ENCODE measurements at regions not wholly inside any gene's neighbourhood (a gene's known extent, or its start where the extent isn't known, plus 50 kb on each side); places are given as distances from the start of the nearest gene placed in this dataset.

GRCh38 chr10:4313051-4313450 lies 513.0 kb upstream of the AKR1E2 start:
- no peak for DNase-seq

GRCh38 chr10:4312051-4312835 lies 513.8 kb upstream of the AKR1E2 start:
- H3K27ac Mint-ChIP-seq, result no peak overlapping the region
- H3K9me3 Mint-ChIP-seq, result peaks cover 0 to 7% of the 10 kb centered on the region in 2 donors
- no peak for DNase-seq
- H3K4me3 Mint-ChIP-seq, result no peak overlapping the region
- H3K4me1 Mint-ChIP-seq, result no peaks in the 10 kb centered on the region
- peaks cover 8% of the 10 kb centered on the region for H3K27me3 Mint-ChIP-seq
- no peak for ATAC-seq

More at GRCh38 chr10:4313051-4313450, 513.0 kb upstream of the AKR1E2 start:
- Mint-ChIP-seq H3K4me3 (no peak overlapping the region), H3K4me1 (no peaks in the 10 kb centered on the region), H3K27me3 (peaks cover 8% of the 10 kb centered on the region), H3K27ac (no peak overlapping the region), H3K9me3 (peaks cover 0 to 7% of the 10 kb centered on the region in 2 donors)
- no peak for ATAC-seq

- Mint-ChIP-seq H3K4me1 (no peaks in the 10 kb centered on the region), H3K9me3 (peaks cover 0 to 7% of the 10 kb centered on the region in 2 donors), H3K27ac (no peak overlapping the region), H3K4me3 (no peak overlapping the region), H3K27me3 (peaks cover 8% of the 10 kb centered on the region)
- no peak for DNase-seq
- no peak for ATAC-seq
Observed at GRCh38 chr10:4310172-4310571, 515.8 kb upstream of the AKR1E2 start.

- Mint-ChIP-seq H3K9me3 (peaks cover 0 to 7% of the 10 kb centered on the region in 2 donors), H3K27me3 (peaks cover 17% of the 10 kb centered on the region), H3K4me3 (no peak overlapping the region), H3K4me1 (no peaks in the 10 kb centered on the region), H3K27ac (no peak overlapping the region)
- no peak for DNase-seq
- no peak for ATAC-seq
Observed at GRCh38 chr10:4307910-4308309, 518.1 kb upstream of the AKR1E2 start.

GRCh38 chr10:4306871-4307270 lies 519.1 kb upstream of the AKR1E2 start:
- DNase-seq (no peak), ATAC-seq (no peak)
- Mint-ChIP-seq H3K4me1 (no peaks in the 10 kb centered on the region), H3K27ac (no peak overlapping the region), H3K27me3 (peaks cover 17% of the 10 kb centered on the region), H3K9me3 (peaks cover 0 to 7% of the 10 kb centered on the region in 2 donors), H3K4me3 (no peak overlapping the region)

GRCh38 chr10:4303045-4303444 lies 518.0 kb upstream of the KLF6 start:
- Mint-ChIP-seq H3K9me3 (no peaks in the 10 kb centered on the region), H3K4me3 (no peak overlapping the region), H3K27ac (no peak overlapping the region), H3K4me1 (no peaks in the 10 kb centered on the region), H3K27me3 (peaks cover 8% of the 10 kb centered on the region)
- no peak for DNase-seq
- ATAC-seq, result no peak

- Mint-ChIP-seq H3K9me3 (no peaks in the 10 kb centered on the region), H3K27me3 (peaks cover 8% of the 10 kb centered on the region), H3K4me3 (no peak overlapping the region), H3K27ac (no peak overlapping the region), H3K4me1 (no peaks in the 10 kb centered on the region)
- ATAC-seq (no peak), DNase-seq (no peak)
Observed at GRCh38 chr10:4301291-4302045, 516.5 kb upstream of the KLF6 start.

- DNase-seq (no peak), ATAC-seq (no peak)
- H3K9me3 Mint-ChIP-seq, result no peaks in the 10 kb centered on the region
- H3K27me3 Mint-ChIP-seq, result no peaks in the 10 kb centered on the region
- H3K4me3 Mint-ChIP-seq, result no peak overlapping the region
- no peaks in the 10 kb centered on the region for H3K4me1 Mint-ChIP-seq
- H3K27ac Mint-ChIP-seq, result no peak overlapping the region
Observed at GRCh38 chr10:4296161-4296560, 511.2 kb upstream of the KLF6 start.

GRCh38 chr10:4294996-4295792 lies 510.2 kb upstream of the KLF6 start:
- ATAC-seq (no peak), DNase-seq (no peak)

GRCh38 chr10:4294271-4294670 lies 509.3 kb upstream of the KLF6 start:
- ATAC-seq (no peak), DNase-seq (no peak)
- Mint-ChIP-seq H3K9me3 (no peaks in the 10 kb centered on the region), H3K27ac (no peak overlapping the region), H3K27me3 (no peaks in the 10 kb centered on the region), H3K4me1 (no peaks in the 10 kb centered on the region), H3K4me3 (no peak overlapping the region)

More at GRCh38 chr10:4294996-4295792, 510.2 kb upstream of the KLF6 start:
- Mint-ChIP-seq H3K4me3 (no peak overlapping the region), H3K27me3 (no peaks in the 10 kb centered on the region), H3K27ac (no peak overlapping the region), H3K4me1 (no peaks in the 10 kb centered on the region), H3K9me3 (no peaks in the 10 kb centered on the region)

GRCh38 chr10:4291990-4292389 lies 507.0 kb upstream of the KLF6 start:
- DNase-seq (no peak), ATAC-seq (no peak)
- Mint-ChIP-seq H3K4me3 (no peak overlapping the region), H3K4me1 (no peaks in the 10 kb centered on the region), H3K9me3 (no peaks in the 10 kb centered on the region), H3K27ac (no peak overlapping the region), H3K27me3 (no peaks in the 10 kb centered on the region)

- Mint-ChIP-seq H3K4me1 (no peaks in the 10 kb centered on the region), H3K27me3 (no peaks in the 10 kb centered on the region), H3K27ac (no peak overlapping the region), H3K9me3 (no peaks in the 10 kb centered on the region), H3K4me3 (no peak overlapping the region)
- DNase-seq (no peak), ATAC-seq (peak; percentile 53)
Observed at GRCh38 chr10:4285121-4285520, 500.1 kb upstream of the KLF6 start.

- Mint-ChIP-seq H3K27ac (peak overlapping the region in 1 of 2 donors; percentile 40), H3K9me3 (no peaks in the 10 kb centered on the region), H3K4me3 (no peak overlapping the region), H3K27me3 (no peaks in the 10 kb centered on the region), H3K4me1 (no peaks in the 10 kb centered on the region)
- no peak for DNase-seq
- no peak for ATAC-seq
Observed at GRCh38 chr10:4283846-4284610, 499.0 kb upstream of the KLF6 start.

- Mint-ChIP-seq H3K9me3 (no peaks in the 10 kb centered on the region), H3K4me3 (no peak overlapping the region), H3K27me3 (no peaks in the 10 kb centered on the region), H3K27ac (no peak overlapping the region), H3K4me1 (no peaks in the 10 kb centered on the region)
- ATAC-seq, result no peak
- DNase-seq, result no peak
Observed at GRCh38 chr10:4282496-4282895, 497.5 kb upstream of the KLF6 start.

- DNase-seq, result no peak
- Mint-ChIP-seq H3K4me3 (no peak overlapping the region), H3K4me1 (no peaks in the 10 kb centered on the region), H3K27me3 (no peaks in the 10 kb centered on the region), H3K27ac (peak overlapping the region in 1 of 2 donors; percentile 63), H3K9me3 (no peaks in the 10 kb centered on the region)
- ATAC-seq, result no peak
Observed at GRCh38 chr10:4281190-4281825, 496.3 kb upstream of the KLF6 start.
